ENCODE measurements at regions not wholly inside any gene's neighbourhood (a gene's known extent, or its start where the extent isn't known, plus 50 kb on each side); places are given as distances from the start of the nearest gene placed in this dataset.

DNA sequence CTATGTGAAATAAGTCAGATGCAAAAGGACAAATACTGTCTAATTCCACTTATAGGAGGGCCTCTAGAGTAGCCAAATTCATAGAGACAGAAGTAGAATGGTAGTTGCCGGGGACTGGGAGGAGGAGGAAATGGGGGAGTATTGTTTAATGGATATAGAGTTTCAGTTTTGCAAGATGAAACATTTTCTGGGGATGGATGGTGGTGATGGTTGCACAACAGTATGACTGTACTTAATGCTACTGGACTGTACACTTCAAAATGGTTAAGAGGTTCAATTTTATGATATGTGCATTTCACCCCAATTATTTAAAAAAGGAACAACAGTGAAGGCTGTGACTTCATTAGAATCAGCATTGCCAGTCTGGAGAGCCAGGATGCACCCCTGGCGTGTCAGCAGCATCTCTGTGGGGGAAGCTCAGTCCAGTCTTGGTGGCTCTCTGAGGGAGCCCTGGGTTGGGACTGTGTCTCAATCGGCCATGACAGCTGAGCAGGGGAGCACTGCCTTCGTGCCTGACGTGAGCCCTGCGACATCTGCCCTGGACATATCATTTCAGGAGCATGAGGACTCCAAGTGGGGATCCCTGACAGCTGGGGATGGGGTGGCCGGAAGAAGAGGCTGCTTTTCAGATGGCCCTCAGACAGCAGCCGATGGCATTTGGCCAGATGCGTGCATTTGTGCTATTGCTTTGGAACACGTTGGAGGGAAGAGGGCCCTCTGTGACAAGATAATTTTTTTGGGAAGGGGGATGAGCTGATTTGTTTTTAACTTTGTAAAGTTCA is 130.8 kb upstream of the STC2 start:
- TF ChIP-seq, protein P1, sequence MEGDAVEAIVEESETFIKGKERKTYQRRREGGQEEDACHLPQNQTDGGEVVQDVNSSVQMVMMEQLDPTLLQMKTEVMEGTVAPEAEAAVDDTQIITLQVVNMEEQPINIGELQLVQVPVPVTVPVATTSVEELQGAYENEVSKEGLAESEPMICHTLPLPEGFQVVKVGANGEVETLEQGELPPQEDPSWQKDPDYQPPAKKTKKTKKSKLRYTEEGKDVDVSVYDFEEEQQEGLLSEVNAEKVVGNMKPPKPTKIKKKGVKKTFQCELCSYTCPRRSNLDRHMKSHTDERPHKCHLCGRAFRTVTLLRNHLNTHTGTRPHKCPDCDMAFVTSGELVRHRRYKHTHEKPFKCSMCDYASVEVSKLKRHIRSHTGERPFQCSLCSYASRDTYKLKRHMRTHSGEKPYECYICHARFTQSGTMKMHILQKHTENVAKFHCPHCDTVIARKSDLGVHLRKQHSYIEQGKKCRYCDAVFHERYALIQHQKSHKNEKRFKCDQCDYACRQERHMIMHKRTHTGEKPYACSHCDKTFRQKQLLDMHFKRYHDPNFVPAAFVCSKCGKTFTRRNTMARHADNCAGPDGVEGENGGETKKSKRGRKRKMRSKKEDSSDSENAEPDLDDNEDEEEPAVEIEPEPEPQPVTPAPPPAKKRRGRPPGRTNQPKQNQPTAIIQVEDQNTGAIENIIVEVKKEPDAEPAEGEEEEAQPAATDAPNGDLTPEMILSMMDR (IDR thresholded peaks at IDR 0.05; ENCODE audit: control extremely low read depth in 1 of 3, insufficient read depth in 1 of 3, low read depth in 1 of 3, low read length in 3 of 3), result no peak
- TF ChIP-seq EZH2 (IDR thresholded peaks at IDR 0.05; ENCODE audit: low read depth, low read length, severe bottlenecking), result no peak
- no peak for TF ChIP-seq RAD21 (IDR thresholded peaks at IDR 0.05 in 1 of 2, conservative IDR thresholded peaks at IDR 0.05 in 1 of 2; ENCODE audit: low read depth in 2 of 2, low read length in 2 of 2)
- no peak for TF ChIP-seq TAF7 (optimal IDR thresholded peaks at IDR 0.05; ENCODE audit: borderline replicate concordance, low read depth, low read length)
- TF ChIP-seq FOSL1 (IDR thresholded peaks at IDR 0.05; ENCODE audit: insufficient read depth, low read depth, low read length), result no peak
- TF ChIP-seq RXRA (IDR thresholded peaks at IDR 0.05; ENCODE audit: insufficient read depth, low read depth, low read length), result no peak
- no peak for TF ChIP-seq POLR2AphosphoS5 (IDR thresholded peaks at IDR 0.05; ENCODE audit: low read depth, low read length)
- TF ChIP-seq CHD1 (IDR thresholded peaks at IDR 0.05; ENCODE audit: low read depth, low read length), result no peak
- TF ChIP-seq BACH1 (IDR thresholded peaks at IDR 0.05; ENCODE audit: low read length), result no peak
- TF ChIP-seq YY1 (IDR thresholded peaks at IDR 0.05; ENCODE audit: low read depth, low read length), result no peak
- no peak for TF ChIP-seq RNF2 (IDR thresholded peaks at IDR 0.05; ENCODE audit: borderline replicate concordance, low read depth, low read length, missing control alignments, poor library complexity, severe bottlenecking)

All from H1 (cell line).